ENCODE measurements at regions not wholly inside any gene's neighbourhood (a gene's known extent, or its start where the extent isn't known, plus 50 kb on each side); places are given as distances from the start of the nearest gene placed in this dataset.

- Histone ChIP-seq H3K4me2 (ENCODE audit: low read length) (no peak overlapping the region), H3K9me2 (ENCODE audit: low read depth, low read length) (no peaks in the 10 kb centered on the region), H3K4me1 (ENCODE audit: insufficient read depth, low read length, severe bottlenecking) (no peaks in the 10 kb centered on the region), H3K27ac (ENCODE audit: low read depth, low read length, poor library complexity, severe bottlenecking) (no peak overlapping the region), H3K79me2 (ENCODE audit: insufficient read depth, low read length) (no peaks in the 10 kb centered on the region), H3K36me3 (ENCODE audit: insufficient read depth, low read length) (no peaks in the 10 kb centered on the region), H3K9me3 (ENCODE audit: low read length) (no peaks in the 10 kb centered on the region), H3K9ac (ENCODE audit: low read length) (no peak overlapping the region), H3K4me3 (ENCODE audit: low read depth, low read length, poor library complexity, severe bottlenecking) (no peak overlapping the region), H3K27me3 (ENCODE audit: insufficient read depth, low read length) (no peaks in the 10 kb centered on the region), H3F3A (ENCODE audit: insufficient read depth, low read length) (no peaks in the 10 kb centered on the region), H2AFZ (ENCODE audit: low read length) (no peak overlapping the region), H4K20me1 (ENCODE audit: insufficient read depth, low read length) (no peaks in the 10 kb centered on the region)
- TF ChIP-seq EZH2 (IDR thresholded peaks at IDR 0.05; ENCODE audit: borderline replicate concordance, low read length) (no peak), CTCF (IDR thresholded peaks at IDR 0.05; ENCODE audit: low read length) (no peak)
Observed at GRCh38 chr15:47340571-47340920, 376.8 kb upstream of the SEMA6D start.

GRCh38 chr15:47349179-47349578, 368.1 kb upstream of the SEMA6D start:
- H3K27ac ChIP-seq (ENCODE audit: low read depth, low read length, poor library complexity, severe bottlenecking), result no peak overlapping the region
- H2AFZ ChIP-seq (ENCODE audit: low read length), result no peak overlapping the region
- no peaks in the 10 kb centered on the region for H4K20me1 ChIP-seq (ENCODE audit: insufficient read depth, low read length)
- no peaks in the 10 kb centered on the region for H3K9me2 ChIP-seq (ENCODE audit: low read depth, low read length)
- TF ChIP-seq CTCF (IDR thresholded peaks at IDR 0.05; ENCODE audit: low read length), result no peak
- no peak for TF ChIP-seq EZH2 (IDR thresholded peaks at IDR 0.05; ENCODE audit: borderline replicate concordance, low read length)
- H3K9ac ChIP-seq (ENCODE audit: low read length), result no peak overlapping the region
- H3K36me3 ChIP-seq (ENCODE audit: insufficient read depth, low read length), result no peaks in the 10 kb centered on the region
- H3F3A ChIP-seq (ENCODE audit: insufficient read depth, low read length), result no peaks in the 10 kb centered on the region
- no peaks in the 10 kb centered on the region for H3K9me3 ChIP-seq (ENCODE audit: low read length)
- no peaks in the 10 kb centered on the region for H3K27me3 ChIP-seq (ENCODE audit: insufficient read depth, low read length)
- no peak overlapping the region for H3K4me2 ChIP-seq (ENCODE audit: low read length)
- H3K79me2 ChIP-seq (ENCODE audit: insufficient read depth, low read length), result no peaks in the 10 kb centered on the region
- H3K4me1 ChIP-seq (ENCODE audit: insufficient read depth, low read length, severe bottlenecking), result no peaks in the 10 kb centered on the region
- no peak overlapping the region for H3K4me3 ChIP-seq (ENCODE audit: low read depth, low read length, poor library complexity, severe bottlenecking)

GRCh38 chr15:47351501-47351900, 365.8 kb upstream of the SEMA6D start:
- Histone ChIP-seq H3K4me1 (ENCODE audit: insufficient read depth, low read length, severe bottlenecking) (no peaks in the 10 kb centered on the region), H3K9me2 (ENCODE audit: low read depth, low read length) (no peaks in the 10 kb centered on the region), H3F3A (ENCODE audit: insufficient read depth, low read length) (no peaks in the 10 kb centered on the region), H2AFZ (ENCODE audit: low read length) (no peak overlapping the region), H4K20me1 (ENCODE audit: insufficient read depth, low read length) (no peaks in the 10 kb centered on the region), H3K36me3 (ENCODE audit: insufficient read depth, low read length) (no peaks in the 10 kb centered on the region), H3K4me2 (ENCODE audit: low read length) (no peak overlapping the region), H3K27me3 (ENCODE audit: insufficient read depth, low read length) (no peaks in the 10 kb centered on the region), H3K4me3 (ENCODE audit: low read depth, low read length, poor library complexity, severe bottlenecking) (no peak overlapping the region), H3K9me3 (ENCODE audit: low read length) (no peaks in the 10 kb centered on the region), H3K27ac (ENCODE audit: low read depth, low read length, poor library complexity, severe bottlenecking) (no peak overlapping the region), H3K79me2 (ENCODE audit: insufficient read depth, low read length) (no peaks in the 10 kb centered on the region), H3K9ac (ENCODE audit: low read length) (no peak overlapping the region)
- no peak for TF ChIP-seq EZH2 (IDR thresholded peaks at IDR 0.05; ENCODE audit: borderline replicate concordance, low read length)
- TF ChIP-seq CTCF (IDR thresholded peaks at IDR 0.05; ENCODE audit: low read length), result no peak
